ENCODE measurements at regions not wholly inside any gene's neighbourhood (a gene's known extent, or its start where the extent isn't known, plus 50 kb on each side); places are given as distances from the start of the nearest gene placed in this dataset.

DNA sequence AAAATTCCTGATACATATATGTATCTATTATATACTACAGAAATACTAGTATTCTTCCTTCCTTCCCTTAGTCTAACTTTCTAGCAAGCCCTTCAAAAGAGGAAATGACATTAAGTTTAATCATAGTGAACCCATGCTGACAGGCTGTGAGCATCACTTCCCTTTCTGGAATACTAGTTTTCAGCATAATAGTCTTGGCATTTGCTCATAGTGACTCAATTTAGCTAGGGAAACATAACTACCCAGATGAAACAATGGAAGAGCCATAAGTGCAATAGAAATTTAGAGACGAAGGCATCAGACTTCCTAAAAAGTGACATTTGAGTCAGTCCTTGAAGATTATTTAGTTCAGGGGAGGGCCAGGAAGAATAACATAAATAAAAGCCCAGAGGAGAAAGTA, 184.5 kb upstream of the CRY1 start:
- no peak for DNase-seq (ENCODE audit: low read depth in 2 of 2)

GRCh38 chr12:107282628-107283027, 189.3 kb upstream of the CRY1 start:
- no peak for DNase-seq (ENCODE audit: low read depth in 2 of 2)

DNA sequence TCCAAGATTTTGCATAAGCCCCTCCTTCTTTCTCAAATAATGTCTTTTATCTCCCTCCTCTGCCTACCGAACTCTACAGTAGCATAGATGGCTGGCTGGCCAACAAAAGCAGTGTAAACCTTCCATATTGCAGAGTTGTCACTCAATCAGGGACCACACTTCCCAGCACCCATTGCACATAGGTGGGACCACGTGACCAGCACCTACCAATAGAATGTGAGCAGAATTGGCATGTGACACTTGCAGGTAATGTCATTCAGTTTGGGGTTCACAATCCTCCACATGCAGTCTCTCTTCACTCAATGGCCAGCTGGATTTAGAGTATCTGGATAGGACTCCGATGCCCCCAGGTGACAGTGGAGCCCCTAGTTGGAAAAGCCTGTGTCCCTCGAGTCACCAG, 190.3 kb upstream of the CRY1 start:
- no peak for DNase-seq (ENCODE audit: low read depth in 2 of 2)

- no peak for DNase-seq (ENCODE audit: low read depth in 2 of 2)
Measured at GRCh38 chr12:107284692-107285091, 191.3 kb upstream of the CRY1 start.

- DNase-seq (ENCODE audit: low read depth in 2 of 2) = no peak
Measured at GRCh38 chr12:107287436-107288413, 194.4 kb upstream of the CRY1 start.

- DNase-seq (ENCODE audit: low read depth in 2 of 2) = no peak
Measured at GRCh38 chr12:107288414-107289127, 195.2 kb upstream of the CRY1 start.

DNA sequence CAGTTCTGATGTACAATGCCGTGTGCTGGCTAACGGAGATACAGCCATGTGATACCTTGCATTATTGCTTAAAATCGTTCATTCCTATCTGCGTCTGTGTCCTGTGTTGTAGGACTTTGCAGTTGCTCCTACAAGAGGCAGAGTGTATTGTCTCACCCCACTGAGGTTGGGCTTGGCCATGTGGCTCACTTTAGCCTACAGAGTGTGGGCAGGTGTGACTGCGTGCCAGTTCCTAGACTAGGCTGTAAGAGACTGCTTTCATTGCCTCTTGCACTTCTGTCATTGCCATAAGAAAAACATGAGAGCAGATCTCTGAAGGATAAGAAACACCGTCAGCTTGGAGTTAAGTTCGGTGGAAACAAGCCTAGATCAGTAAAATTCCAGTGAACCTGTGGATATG, 197.7 kb upstream of the CRY1 start:
- no peak for DNase-seq (ENCODE audit: low read depth in 2 of 2)

DNA sequence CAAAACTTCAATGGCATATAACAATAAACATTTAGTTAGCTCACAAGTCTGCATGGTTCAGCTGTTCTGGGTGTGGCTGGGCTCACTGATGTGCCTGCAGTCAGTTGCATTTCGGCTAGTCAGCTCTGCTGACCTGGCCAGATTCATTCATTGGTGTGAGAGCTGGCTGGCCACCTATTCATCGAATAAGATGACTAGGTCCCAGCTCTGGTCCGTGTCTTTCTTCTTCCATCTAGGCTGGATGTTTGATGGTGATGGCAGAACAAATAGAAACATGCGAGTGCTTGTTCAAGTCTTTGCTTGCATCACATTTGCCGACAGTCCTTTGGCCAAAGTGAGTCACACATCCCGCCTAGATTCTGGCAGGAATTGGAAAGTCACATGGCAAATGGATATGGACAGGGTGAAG, 203.3 kb upstream of the CRY1 start:
- no peak for DNase-seq (ENCODE audit: low read depth in 2 of 2)

DNA sequence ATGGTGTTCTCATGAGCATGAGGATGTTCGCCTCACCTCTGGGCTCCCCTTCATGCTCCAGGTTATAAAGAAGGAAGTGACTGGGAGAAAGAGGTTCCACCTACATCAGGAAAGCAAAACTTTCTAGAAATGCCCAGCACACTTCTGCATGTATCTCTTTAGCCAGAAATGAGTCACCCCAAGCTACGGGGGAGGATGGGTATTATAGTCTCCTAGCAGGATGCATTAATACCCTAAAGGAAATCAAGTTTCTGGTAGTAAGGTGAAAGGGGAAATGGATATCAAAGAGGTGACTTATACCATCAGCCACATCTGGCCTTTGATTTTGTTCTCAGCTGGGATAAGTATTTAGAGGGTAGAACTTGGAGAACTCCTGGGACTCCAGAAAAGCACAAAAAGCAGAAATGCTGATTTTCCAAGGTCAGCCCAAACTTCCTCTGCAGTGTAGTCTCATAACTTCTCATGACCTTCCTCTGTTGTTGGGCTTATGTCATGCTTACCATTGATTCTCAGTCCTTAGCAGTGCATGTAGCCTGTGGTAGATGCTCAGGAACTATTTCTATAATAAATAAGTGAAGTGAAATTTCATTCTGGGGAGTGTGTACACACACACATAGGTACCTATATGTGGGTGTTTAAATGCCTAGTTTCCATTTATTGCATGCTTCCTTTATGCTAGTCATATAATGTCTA, 209.4 kb upstream of the CRY1 start:
- DNase-seq (ENCODE audit: low read depth in 2 of 2) = no peak

DNA sequence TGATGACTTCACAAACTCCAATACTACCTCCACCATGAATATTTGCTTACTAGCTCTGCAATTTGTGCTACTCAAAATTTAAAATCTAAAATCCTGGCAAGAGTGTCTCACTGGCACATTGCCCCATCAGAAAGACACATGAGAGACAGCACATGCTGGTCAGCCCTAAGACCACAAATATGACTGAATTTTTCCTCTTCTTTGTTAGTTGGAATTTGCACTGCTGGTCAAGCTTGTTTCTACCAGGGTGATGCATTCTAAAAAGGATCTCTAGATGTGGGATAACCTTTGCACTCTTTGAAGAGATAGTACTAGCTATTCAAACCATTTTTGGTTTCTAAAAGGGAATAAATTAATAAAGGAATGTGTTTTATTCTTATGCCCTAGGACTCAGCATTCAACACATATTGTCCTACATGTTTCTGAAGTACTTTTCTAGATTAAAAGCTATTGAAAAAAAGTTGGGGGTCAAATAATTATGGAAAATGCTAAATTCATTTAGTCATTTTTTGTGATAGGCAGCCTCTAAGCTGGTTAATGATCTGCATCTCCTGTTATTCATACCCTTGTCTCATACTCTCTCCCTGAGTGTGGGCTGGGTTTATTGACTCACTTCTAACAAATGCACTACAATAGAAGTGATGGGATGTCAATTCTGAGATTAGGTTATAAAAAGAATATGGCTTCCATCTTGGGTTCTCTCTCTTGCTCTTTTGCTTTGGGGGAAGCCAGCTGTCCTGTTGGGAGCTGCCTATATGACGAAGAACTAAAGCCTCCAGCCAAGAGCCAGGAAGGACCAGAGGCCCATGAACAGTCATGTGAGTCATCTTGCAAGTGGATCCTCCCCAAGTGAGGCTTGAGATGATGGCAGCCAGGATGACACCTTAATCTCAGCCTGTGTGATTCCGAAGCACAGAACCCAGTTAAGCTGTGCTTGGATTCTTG, 211.5 kb upstream of the CRY1 start:
- DNase-seq (ENCODE audit: low read depth in 2 of 2) = no peak

- DNase-seq (ENCODE audit: low read depth in 2 of 2) = no peak
Measured at GRCh38 chr12:107306141-107306659, 212.9 kb upstream of the CRY1 start.

- no peak for DNase-seq (ENCODE audit: low read depth in 2 of 2)
Measured at GRCh38 chr12:107308310-107308709, 215.0 kb upstream of the CRY1 start.

DNA sequence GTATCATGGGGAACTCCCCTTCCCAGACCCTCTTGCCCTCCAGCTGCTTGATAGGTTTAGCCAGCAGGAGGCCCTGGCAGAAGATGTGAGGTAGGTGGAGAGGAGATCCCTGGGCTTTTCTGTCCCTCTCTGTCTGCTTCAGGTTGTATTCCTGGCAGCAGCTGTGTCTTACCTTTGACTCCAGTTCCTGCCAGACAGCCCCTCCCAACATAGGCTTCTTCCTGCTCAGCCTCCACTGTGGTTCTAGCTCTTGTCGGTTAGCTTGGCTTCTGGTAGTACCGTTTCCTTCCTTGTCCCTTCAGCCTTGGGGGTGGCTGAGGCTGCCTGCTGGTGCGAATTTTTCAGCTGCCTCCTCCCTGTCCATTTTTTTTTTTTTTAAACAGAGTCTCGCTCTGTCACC, 215.7 kb upstream of the CRY1 start:
- no peak for DNase-seq (ENCODE audit: low read depth in 2 of 2)

DNA sequence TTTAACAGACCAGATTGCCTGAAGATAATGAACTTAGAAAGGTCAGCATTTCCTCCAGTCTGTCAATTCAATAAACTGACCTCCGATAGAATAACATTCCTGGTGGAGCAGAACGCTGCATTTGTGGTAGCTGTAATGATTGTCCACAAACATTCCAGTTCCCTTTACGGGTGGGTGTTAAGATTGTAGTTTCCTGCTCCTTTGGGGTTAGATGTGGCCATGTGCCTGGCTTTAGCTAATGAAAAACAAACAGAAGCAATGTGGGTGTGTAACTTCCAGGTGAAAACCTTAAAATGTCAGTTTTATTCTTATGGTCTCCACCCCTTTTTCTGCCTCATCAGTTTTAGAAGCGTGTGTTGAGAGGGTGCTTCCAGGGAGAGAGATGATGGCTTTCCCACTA, 217.3 kb upstream of the CRY1 start:
- no peak for DNase-seq (ENCODE audit: low read depth in 2 of 2)

- no peak for DNase-seq (ENCODE audit: low read depth in 2 of 2)
Measured at GRCh38 chr12:107311682-107312081, 218.3 kb upstream of the CRY1 start.

- peak; percentile 74 to 76 for DNase-seq (ENCODE audit: low read depth in 2 of 2)
Measured at GRCh38 chr12:107317751-107318555, 224.6 kb upstream of the CRY1 start.

DNA sequence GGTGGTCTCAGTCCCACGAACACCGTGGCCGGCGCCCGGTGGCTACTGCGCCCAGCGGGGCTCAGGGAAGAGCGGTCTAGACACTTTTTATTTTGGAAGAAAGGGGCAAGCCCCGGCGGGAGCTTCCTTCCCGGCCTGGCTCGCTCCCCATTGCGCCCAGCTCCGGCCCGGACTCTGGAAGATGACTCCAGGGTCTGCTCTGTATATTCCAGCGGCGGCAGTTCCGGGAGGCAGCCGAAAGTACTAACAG, 225.1 kb upstream of the CRY1 start:
- DNase-seq (ENCODE audit: low read depth in 2 of 2) = no peak

DNA sequence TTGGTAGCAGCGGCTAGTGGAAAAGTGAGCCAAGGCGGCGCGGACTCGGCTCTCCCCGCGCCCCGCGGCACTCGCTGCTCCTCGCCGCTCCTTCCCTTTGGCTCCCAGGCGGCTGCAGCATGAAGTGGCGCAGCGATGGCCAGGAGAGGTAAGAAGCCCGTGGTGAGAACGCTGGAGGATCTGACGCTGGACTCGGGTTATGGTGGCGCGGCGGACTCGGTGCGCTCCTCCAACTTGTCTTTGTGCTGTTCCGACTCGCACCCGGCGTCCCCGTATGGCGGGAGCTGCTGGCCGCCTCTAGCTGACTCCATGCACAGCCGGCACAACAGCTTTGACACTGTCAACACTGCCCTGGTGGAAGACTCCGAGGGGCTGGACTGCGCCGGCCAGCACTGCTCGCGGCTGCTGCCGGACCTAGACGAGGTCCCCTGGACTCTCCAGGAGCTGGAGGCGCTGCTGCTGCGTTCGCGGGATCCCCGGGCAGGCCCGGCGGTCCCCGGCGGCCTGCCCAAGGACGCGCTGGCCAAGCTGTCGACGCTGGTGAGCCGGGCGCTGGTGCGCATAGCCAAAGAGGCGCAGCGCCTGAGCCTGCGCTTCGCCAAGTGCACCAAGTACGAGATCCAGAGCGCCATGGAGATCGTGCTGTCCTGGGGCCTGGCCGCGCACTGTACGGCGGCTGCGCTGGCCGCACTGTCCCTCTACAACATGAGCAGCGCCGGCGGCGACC, 225.6 kb upstream of the CRY1 start:
- DNase-seq (ENCODE audit: low read depth in 2 of 2) = no peak

- no peak for DNase-seq (ENCODE audit: low read depth in 2 of 2)
Measured at GRCh38 chr12:107319533-107320032, 226.2 kb upstream of the CRY1 start.
